GM13977 (cell line): ENCODE measurements at regions not wholly inside any gene's neighbourhood (a gene's known extent, or its start where the extent isn't known, plus 50 kb on each side); places are given as distances from the start of the nearest gene placed in this dataset.

Experiments used
- DNase-seq: peaks from one replicate; pipeline ENCODE4 v3.0.0; 2012; ENCODE audit warnings: low spot score
- in situ Hi-C: fragments of 300-500 bp; cut with MboI; formaldehyde crosslinking; loops from one replicate; pipeline ENCODE4 v1.12.0; 2022; ENCODE audit warnings: low sequenced_read_pairs, low pct_unique_long_range_greater_than_20kb, mixed read lengths, inconsistent platforms; ENCODE audit not compliant: unreplicated experiment
- TF ChIP-seq, protein P1 (sequence below): IDR thresholded peaks from 2 replicates; pipeline ENCODE4 v1.5.1; 2012; ENCODE audit warnings: mild to moderate bottlenecking, control low read depth; ENCODE audit not compliant: insufficient read depth; ENCODE audit errors: extremely low read depth, missing control alignments

- DNase-seq, result no peak
- in situ Hi-C loops, result no loop called here
- TF ChIP-seq, protein P1, sequence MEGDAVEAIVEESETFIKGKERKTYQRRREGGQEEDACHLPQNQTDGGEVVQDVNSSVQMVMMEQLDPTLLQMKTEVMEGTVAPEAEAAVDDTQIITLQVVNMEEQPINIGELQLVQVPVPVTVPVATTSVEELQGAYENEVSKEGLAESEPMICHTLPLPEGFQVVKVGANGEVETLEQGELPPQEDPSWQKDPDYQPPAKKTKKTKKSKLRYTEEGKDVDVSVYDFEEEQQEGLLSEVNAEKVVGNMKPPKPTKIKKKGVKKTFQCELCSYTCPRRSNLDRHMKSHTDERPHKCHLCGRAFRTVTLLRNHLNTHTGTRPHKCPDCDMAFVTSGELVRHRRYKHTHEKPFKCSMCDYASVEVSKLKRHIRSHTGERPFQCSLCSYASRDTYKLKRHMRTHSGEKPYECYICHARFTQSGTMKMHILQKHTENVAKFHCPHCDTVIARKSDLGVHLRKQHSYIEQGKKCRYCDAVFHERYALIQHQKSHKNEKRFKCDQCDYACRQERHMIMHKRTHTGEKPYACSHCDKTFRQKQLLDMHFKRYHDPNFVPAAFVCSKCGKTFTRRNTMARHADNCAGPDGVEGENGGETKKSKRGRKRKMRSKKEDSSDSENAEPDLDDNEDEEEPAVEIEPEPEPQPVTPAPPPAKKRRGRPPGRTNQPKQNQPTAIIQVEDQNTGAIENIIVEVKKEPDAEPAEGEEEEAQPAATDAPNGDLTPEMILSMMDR, result no peak
Measured at GRCh38 chr2:56540467-56540866, 356.7 kb downstream of the CCDC85A start.

DNA sequence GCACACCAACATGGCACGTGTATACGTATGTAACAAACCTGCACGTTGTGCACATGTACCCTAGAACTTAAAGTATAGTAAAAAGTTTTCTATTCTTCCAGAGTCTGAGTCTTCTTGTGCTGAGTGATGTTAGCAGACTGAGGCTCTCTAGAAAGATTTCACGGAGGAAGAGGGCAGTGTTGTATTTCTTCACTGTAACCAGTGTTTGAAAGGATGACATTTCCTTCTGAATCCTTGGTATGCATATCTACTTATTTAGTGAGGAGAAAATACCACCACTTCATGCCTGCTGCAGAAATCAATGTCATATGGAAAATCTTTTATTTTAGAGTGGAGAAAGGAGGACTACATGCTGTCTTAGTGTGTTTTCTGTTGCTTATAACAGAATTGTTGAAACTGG lies 357.1 kb downstream of the CCDC85A start:
- TF ChIP-seq, protein P1, result no peak
- DNase-seq, result no peak
- in situ Hi-C loops, result no loop called here

DNA sequence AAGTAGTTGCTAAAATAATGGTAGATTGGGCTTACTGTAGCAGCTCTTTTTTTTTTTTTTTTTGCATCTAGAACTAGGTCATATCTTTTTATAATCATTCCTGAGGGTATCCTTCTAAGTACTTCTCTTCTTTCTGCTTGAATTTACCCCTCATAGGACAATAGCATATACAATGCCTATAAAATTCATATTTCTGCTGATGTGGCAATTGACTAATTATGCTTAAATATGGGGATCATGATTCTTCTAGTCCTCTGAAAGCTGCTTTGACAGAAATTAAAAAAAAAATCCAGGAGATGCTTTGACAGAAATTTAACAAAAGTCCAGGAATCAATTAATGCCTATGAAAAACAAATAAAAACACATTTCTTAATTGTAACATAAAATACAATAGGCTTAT lies 358.4 kb downstream of the CCDC85A start:
- TF ChIP-seq, protein P1, result no peak
- in situ Hi-C loops, result no loop called here
- no peak for DNase-seq

GRCh38 chr2:56565143-56565542 lies 381.4 kb downstream of the CCDC85A start:
- TF ChIP-seq, protein P1, result no peak
- no peak for DNase-seq
- in situ Hi-C loops, result no loop called here

DNA sequence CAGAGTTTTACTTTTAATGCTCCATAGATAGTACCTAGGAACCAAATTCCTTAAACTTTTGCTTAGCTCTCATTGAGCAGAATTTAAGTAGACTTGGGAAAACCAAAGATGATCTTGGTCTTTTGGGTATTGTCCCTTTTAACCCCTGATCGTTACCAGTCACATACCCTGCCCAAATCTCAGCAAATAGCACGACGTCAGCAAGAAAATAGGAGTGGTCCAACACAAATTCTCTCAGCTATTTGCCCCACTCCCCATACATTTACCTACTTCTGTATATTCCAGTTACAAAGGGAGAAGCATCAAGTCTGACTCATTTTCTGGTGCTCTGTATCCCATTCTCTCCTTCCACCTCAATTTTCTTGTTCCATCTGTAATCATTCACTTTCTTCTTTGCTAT lies 387.3 kb downstream of the CCDC85A start:
- in situ Hi-C loops, result no loop called here
- TF ChIP-seq, protein P1, result no peak
- DNase-seq, result no peak

DNA sequence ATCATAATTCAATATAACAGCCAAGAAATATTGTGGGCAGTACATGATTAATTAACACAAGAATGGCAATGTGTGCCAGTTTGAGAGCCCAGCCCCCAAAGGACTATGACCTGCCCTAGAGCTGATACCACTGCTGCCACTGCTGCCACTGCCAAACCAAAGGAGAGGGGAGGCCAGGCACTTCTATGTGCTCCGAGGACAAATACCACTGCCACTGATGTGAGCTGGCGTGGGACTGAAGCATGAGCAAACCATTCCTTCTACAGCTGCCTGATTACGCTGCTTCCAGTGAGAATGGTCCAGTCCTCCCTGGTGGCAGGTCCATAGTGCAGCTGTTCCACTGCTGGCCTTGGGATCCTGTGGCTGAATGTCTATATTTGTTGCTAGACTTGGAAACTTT lies 392.2 kb downstream of the CCDC85A start:
- DNase-seq, result no peak
- TF ChIP-seq, protein P1, result no peak

GRCh38 chr2:56580242-56580641 lies 396.5 kb downstream of the CCDC85A start:
- TF ChIP-seq, protein P1, result no peak
- no peak for DNase-seq
- in situ Hi-C loops, result no loop called here

More for the DNA sequence above, 392.2 kb downstream of the CCDC85A start:
- in situ Hi-C loops, result no loop called here
